ENCODE measurements at regions not wholly inside any gene's neighbourhood (a gene's known extent, or its start where the extent isn't known, plus 50 kb on each side); places are given as distances from the start of the nearest gene placed in this dataset.

DNA sequence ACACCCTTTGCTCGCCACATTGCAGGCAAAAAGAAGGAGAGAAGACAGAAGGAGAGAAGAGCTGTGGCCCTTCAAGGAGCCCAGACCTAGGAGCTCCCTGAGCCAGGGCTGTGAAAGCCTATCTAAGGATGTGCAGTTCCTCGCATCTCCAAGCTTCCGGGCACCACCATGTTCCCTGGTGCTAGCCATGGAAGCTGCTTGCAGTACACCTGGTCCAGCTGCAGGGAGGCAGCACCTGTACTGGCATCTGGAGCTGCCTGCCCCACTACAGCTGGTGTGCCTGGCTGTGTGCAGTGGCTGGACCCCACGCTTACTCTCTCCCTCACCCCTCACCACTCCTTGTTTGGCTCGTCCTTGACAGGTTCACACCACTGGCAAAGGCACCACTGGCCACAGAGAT is 1111.8 kb upstream of the POT1 start:
- H3K27ac ChIP-seq (ENCODE audit: poor library complexity, severe bottlenecking), result no peak overlapping the region
- H3K36me3 ChIP-seq (ENCODE audit: low read depth), result no peaks in the 10 kb centered on the region
- TF ChIP-seq, protein P1, sequence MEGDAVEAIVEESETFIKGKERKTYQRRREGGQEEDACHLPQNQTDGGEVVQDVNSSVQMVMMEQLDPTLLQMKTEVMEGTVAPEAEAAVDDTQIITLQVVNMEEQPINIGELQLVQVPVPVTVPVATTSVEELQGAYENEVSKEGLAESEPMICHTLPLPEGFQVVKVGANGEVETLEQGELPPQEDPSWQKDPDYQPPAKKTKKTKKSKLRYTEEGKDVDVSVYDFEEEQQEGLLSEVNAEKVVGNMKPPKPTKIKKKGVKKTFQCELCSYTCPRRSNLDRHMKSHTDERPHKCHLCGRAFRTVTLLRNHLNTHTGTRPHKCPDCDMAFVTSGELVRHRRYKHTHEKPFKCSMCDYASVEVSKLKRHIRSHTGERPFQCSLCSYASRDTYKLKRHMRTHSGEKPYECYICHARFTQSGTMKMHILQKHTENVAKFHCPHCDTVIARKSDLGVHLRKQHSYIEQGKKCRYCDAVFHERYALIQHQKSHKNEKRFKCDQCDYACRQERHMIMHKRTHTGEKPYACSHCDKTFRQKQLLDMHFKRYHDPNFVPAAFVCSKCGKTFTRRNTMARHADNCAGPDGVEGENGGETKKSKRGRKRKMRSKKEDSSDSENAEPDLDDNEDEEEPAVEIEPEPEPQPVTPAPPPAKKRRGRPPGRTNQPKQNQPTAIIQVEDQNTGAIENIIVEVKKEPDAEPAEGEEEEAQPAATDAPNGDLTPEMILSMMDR (IDR thresholded peaks at IDR 0.05; ENCODE audit: poor library complexity, severe bottlenecking), result no peak
- H3K27me3 ChIP-seq (ENCODE audit: insufficient read depth, poor library complexity, severe bottlenecking), result no peaks in the 10 kb centered on the region
- no peak overlapping the region for H3K4me3 ChIP-seq (ENCODE audit: severe bottlenecking)
- DNase-seq (ENCODE audit: low spot score) (no peak), ATAC-seq (ENCODE audit: low read depth) (no peak)
- H3K9me3 ChIP-seq (ENCODE audit: severe bottlenecking), result no peaks in the 10 kb centered on the region
- H3K4me1 ChIP-seq (ENCODE audit: insufficient read depth, poor library complexity, severe bottlenecking), result no peaks in the 10 kb centered on the region

DNA sequence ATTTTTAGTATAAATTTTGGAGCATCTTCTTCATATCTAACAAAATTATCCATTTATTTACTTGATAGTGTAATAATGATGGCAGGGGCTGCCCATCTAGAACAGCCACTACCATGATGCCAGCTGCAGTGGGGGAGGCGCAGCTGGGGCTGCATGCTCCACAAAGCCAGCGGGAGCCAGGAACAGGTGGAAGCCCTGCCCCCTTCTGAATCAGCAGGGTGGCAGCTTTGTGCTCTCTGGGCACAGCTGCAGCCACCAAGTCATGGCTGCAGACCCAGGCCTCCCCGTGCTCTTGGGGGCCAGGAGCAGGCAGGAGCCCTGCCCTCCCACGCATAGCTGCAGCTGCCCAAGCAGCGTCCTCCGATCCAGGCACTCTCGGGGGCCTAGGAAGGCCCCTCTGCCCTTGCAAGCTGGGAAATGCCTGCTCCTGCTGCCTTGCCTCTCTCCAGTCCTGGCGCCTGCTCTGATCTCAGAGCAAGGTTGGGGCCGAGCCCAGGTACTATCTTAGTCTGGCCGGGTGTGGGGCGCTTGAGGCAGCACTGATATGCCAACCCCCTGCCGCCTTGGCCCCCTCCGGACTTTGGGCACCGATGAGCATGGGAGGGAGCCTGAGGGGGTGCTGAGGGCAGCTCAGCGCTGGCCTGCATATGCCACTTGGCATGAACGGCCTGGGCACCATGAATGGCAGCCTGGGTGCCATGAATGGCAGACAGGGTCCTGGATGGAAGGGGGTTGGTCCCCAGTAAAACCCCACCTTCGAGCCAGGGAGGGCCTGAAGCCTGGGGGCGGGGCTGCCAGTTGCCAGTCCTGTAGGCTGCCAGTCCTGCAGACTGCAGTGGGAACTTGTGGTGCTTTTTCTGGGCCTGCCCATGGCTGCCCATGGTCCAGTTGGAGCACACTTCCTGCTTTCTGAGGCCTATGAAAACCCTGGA is 1110.8 kb upstream of the POT1 start:
- TF ChIP-seq, protein P1 (IDR thresholded peaks at IDR 0.05; ENCODE audit: poor library complexity, severe bottlenecking), result no peak
- Histone ChIP-seq H3K9me3 (ENCODE audit: severe bottlenecking) (no peaks in the 10 kb centered on the region), H3K36me3 (ENCODE audit: low read depth) (no peaks in the 10 kb centered on the region), H3K4me3 (ENCODE audit: severe bottlenecking) (no peak overlapping the region), H3K27ac (ENCODE audit: poor library complexity, severe bottlenecking) (no peak overlapping the region), H3K27me3 (ENCODE audit: insufficient read depth, poor library complexity, severe bottlenecking) (no peaks in the 10 kb centered on the region), H3K4me1 (ENCODE audit: insufficient read depth, poor library complexity, severe bottlenecking) (no peaks in the 10 kb centered on the region)
- DNase-seq (ENCODE audit: low spot score) (no peak), ATAC-seq (ENCODE audit: low read depth) (no peak)

GRCh38 chr7:126026421-126027088 is 1096.9 kb upstream of the POT1 start:
- Histone ChIP-seq H3K27me3 (ENCODE audit: insufficient read depth, poor library complexity, severe bottlenecking) (no peaks in the 10 kb centered on the region), H3K9me3 (ENCODE audit: severe bottlenecking) (no peaks in the 10 kb centered on the region), H3K27ac (ENCODE audit: poor library complexity, severe bottlenecking) (no peak overlapping the region), H3K4me1 (ENCODE audit: insufficient read depth, poor library complexity, severe bottlenecking) (no peaks in the 10 kb centered on the region), H3K36me3 (ENCODE audit: low read depth) (no peaks in the 10 kb centered on the region), H3K4me3 (ENCODE audit: severe bottlenecking) (no peak overlapping the region)
- ATAC-seq (ENCODE audit: low read depth) (no peak), DNase-seq (ENCODE audit: low spot score) (no peak)
- TF ChIP-seq, protein P1 (IDR thresholded peaks at IDR 0.05; ENCODE audit: poor library complexity, severe bottlenecking), result no peak

- ATAC-seq (ENCODE audit: low read depth), result no peak
These were observed 1092.8 kb upstream of the POT1 start for GRCh38 chr7:126022452-126022851.

More at GRCh38 chr7:126022452-126022851, 1092.8 kb upstream of the POT1 start:
- DNase-seq (ENCODE audit: low spot score), result no peak
- no peaks in the 10 kb centered on the region for H3K27me3 ChIP-seq (ENCODE audit: insufficient read depth, poor library complexity, severe bottlenecking)
- TF ChIP-seq, protein P1 (IDR thresholded peaks at IDR 0.05; ENCODE audit: poor library complexity, severe bottlenecking), result no peak
- H3K4me3 ChIP-seq (ENCODE audit: severe bottlenecking), result no peak overlapping the region
- no peaks in the 10 kb centered on the region for H3K4me1 ChIP-seq (ENCODE audit: insufficient read depth, poor library complexity, severe bottlenecking)
- no peaks in the 10 kb centered on the region for H3K36me3 ChIP-seq (ENCODE audit: low read depth)
- H3K27ac ChIP-seq (ENCODE audit: poor library complexity, severe bottlenecking), result no peak overlapping the region
- H3K9me3 ChIP-seq (ENCODE audit: severe bottlenecking), result no peaks in the 10 kb centered on the region
